NB4 (cell line): ENCODE measurements at regions not wholly inside any gene's neighbourhood (a gene's known extent, or its start where the extent isn't known, plus 50 kb on each side); places are given as distances from the start of the nearest gene placed in this dataset.

ENCODE experiments used
- MAX ChIP-seq: IDR thresholded peaks from 2 replicates; pipeline ENCODE4 v1.6.1; 2011; ENCODE audit warnings: low read depth, low read length
- TF ChIP-seq, protein P1 (sequence below): IDR thresholded peaks from one replicate; pipeline ENCODE4 v1.5.1; 2012; ENCODE audit warnings: low read depth, low read length

- no peak for TF ChIP-seq MAX
- TF ChIP-seq, protein P1, sequence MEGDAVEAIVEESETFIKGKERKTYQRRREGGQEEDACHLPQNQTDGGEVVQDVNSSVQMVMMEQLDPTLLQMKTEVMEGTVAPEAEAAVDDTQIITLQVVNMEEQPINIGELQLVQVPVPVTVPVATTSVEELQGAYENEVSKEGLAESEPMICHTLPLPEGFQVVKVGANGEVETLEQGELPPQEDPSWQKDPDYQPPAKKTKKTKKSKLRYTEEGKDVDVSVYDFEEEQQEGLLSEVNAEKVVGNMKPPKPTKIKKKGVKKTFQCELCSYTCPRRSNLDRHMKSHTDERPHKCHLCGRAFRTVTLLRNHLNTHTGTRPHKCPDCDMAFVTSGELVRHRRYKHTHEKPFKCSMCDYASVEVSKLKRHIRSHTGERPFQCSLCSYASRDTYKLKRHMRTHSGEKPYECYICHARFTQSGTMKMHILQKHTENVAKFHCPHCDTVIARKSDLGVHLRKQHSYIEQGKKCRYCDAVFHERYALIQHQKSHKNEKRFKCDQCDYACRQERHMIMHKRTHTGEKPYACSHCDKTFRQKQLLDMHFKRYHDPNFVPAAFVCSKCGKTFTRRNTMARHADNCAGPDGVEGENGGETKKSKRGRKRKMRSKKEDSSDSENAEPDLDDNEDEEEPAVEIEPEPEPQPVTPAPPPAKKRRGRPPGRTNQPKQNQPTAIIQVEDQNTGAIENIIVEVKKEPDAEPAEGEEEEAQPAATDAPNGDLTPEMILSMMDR, result no peak
Measured at GRCh38 chr20:40770564-40771307, 81.7 kb upstream of the MAFB start.
